Common myeloid progenitor, CD34-positive (primary cell): ENCODE measurements at regions not wholly inside any gene's neighbourhood (a gene's known extent, or its start where the extent isn't known, plus 50 kb on each side); places are given as distances from the start of the nearest gene placed in this dataset.

Source experiments
- CTCF ChIA-PET: fragments of 350-600 bp; sonication (Branson Sonifier 250); formaldehyde crosslinking; loops from one replicate; lab custom pipeline; 2021; ENCODE audit warnings: antibody characterized with exemption; lab: Charles Lee
- POLR2A ChIA-PET: fragments of 350-600 bp; sonication (Branson Sonifier 250); formaldehyde crosslinking; loops from one replicate; lab custom pipeline; 2021; ENCODE audit warnings: antibody characterized with exemption; lab: Charles Lee
- DNase-seq, 3 donors: peaks; one replicate each; pipeline versions ENCODE4 v3.0.0 to v3.0.0-alpha.2; 2013
- H3K27ac ChIP-seq, 2 experiments: 1 replicate in 1 of 2; 2 replicates in 1 of 2; pipeline ENCODE4 v1.7.0; 2013; ENCODE audit warnings: inconsistent platforms in 2 of 2, low read length in 2 of 2, mild to moderate bottlenecking in 2 of 2, low read depth in 1 of 2, moderate library complexity in 1 of 2; ENCODE audit not compliant: severe bottlenecking in 2 of 2, insufficient read depth in 1 of 2, poor library complexity in 1 of 2
- H3K27me3 ChIP-seq, 5 experiments: replicated peaks in 2 of 5; 1 replicate in 3 of 5; 2 replicates in 2 of 5; pipeline versions ENCODE4 v1.6.1 to v1.7.0; 2013; ENCODE audit warnings: low read length in 4 of 5, mild to moderate bottlenecking in 2 of 5, moderate library complexity in 2 of 5, inconsistent platforms in 1 of 5; ENCODE audit not compliant: insufficient read depth in 5 of 5, control insufficient read depth in 4 of 5
- H3K36me3 ChIP-seq, 4 experiments: 1 replicate in 2 of 4; 2 replicates in 2 of 4; pipeline versions ENCODE4 v1.6.1 to v1.7.0; 2013; ENCODE audit warnings: low read length in 3 of 4, control low read depth in 1 of 4, mild to moderate bottlenecking in 1 of 4; ENCODE audit not compliant: control insufficient read depth in 4 of 4, insufficient read depth in 4 of 4
- H3K4me1 ChIP-seq, 4 experiments: 1 replicate in 3 of 4; 2 replicates in 1 of 4; pipeline versions ENCODE4 v1.6.1 to v1.7.1; 2013; ENCODE audit warnings: low read length in 3 of 4, mild to moderate bottlenecking in 3 of 4, control low read depth in 1 of 4, inconsistent platforms in 1 of 4, moderate library complexity in 1 of 4; ENCODE audit not compliant: control insufficient read depth in 4 of 4, insufficient read depth in 4 of 4; ENCODE audit errors: control extremely low read depth in 1 of 4
- H3K4me3 ChIP-seq, 7 experiments: 1 replicate in 4 of 7; 2 replicates in 3 of 7; pipeline versions ENCODE4 v1.5.1 to v1.7.0; 2013; ENCODE audit warnings: mild to moderate bottlenecking in 7 of 7, low read length in 6 of 7, moderate library complexity in 6 of 7, inconsistent platforms in 2 of 7, low read depth in 2 of 7, control low read depth in 1 of 7; ENCODE audit not compliant: insufficient read depth in 4 of 7, control insufficient read depth in 1 of 7; ENCODE audit errors: extremely low read depth in 1 of 7
- H3K9me3 ChIP-seq, 5 experiments: 1 replicate in 4 of 5; 2 replicates in 1 of 5; pipeline versions ENCODE4 v1.6.1 to v1.7.1; 2013; ENCODE audit warnings: low read length in 4 of 5, mild to moderate bottlenecking in 2 of 5, inconsistent platforms in 1 of 5, low read depth in 1 of 5, moderate library complexity in 1 of 5; ENCODE audit not compliant: control insufficient read depth in 4 of 5, insufficient read depth in 2 of 5; ENCODE audit errors: control extremely low read depth in 1 of 5
- WGBS: methylation state at CpG from one replicate; pipeline ENCODE4 v1.1.5; 2013; ENCODE audit not compliant: insufficient coverage; 5-methylcytosine and 5-hydroxymethylcytosine counted together

DNA sequence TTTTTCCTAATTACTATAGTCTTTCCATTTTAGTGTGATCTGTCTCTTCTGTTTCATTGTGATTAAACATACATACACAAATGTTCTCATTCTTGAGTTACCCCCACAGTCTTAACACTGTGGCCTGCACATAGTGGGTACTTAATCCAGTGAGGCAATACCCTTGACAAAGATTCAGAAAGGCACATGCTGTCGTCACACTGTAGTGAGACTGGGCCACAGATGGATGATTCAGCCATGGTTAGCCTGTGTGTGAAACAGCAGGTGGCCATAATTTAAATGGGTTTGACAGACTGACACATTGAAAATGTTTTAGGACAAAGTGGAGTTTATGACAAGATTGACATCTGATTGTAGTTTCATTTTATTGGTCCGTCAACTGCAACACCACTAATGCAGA is 313.1 kb downstream of the C11orf87 start:
- Histone ChIP-seq H3K27ac (no peak overlapping the region), H3K9me3 (no peaks in the 10 kb centered on the region), H3K36me3 (no peaks in the 10 kb centered on the region), H3K4me1 (no peaks in the 10 kb centered on the region), H3K27me3 (no peaks in the 10 kb centered on the region), H3K4me3 (no peak overlapping the region)
- WGBS = 100% methylated on average over 1 of the region's 2 CpGs
- CTCF ChIA-PET = no interaction called here
- POLR2A ChIA-PET = no interaction called here
- DNase-seq = no peak

DNA sequence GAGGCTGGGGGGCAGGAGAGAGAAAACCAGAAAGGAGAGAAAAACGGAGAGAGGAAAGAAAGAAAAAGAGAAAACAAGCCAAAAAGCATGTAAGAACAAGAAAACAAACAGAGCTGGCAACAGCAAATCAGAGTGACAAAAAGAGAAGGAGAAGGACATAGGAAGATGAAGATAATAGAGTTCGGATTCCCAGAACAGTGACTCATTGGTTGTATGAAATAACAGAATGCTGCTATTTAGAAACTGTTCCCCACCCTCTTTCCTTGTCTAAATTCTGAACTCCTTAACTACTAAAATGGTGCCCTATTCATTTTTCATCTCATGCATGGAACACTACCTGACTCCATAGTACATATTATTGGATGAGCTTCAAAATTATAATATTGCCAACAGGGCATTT is 317.4 kb downstream of the C11orf87 start:
- WGBS = 100% methylated on average over 1 of the region's 2 CpGs
- POLR2A ChIA-PET = no interaction called here

DNA sequence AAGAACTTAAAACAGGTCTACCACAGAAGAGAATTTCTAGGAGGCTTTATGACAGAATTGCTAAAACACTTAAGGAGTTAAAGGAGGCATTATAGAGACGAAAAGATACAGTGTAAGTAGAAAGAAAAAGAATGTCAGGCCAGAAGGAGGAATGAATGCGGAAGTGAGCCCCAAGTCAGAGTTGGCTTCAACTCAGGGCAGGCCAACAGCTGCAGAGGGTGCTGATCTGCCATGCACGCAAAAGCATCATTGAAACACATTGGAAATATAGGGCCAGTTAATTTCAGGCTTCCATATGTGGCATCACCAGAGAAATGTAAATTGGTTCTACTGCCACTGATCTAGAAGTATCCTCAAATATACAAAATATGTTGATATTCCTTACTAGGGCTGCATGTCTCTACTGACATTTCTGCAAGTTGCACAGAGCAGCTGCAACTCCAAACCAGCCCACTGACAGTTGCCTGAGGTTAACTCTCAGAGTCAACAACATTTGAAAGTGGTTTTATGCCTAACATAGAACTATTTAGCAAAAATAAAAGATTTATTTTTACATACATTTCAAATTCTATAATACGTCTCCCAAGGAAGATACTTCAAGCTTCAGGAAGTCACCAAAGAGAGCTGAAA is 324.1 kb downstream of the C11orf87 start:
- ChIA-PET POLR2A (no interaction called here), CTCF (no interaction called here)
- Histone ChIP-seq H3K36me3 (no peaks in the 10 kb centered on the region), H3K27me3 (peaks cover 0 to 7% (median 0%) of the 10 kb centered on the region in 5 experiments), H3K27ac (no peak overlapping the region), H3K4me3 (no peak overlapping the region), H3K9me3 (no peaks in the 10 kb centered on the region), H3K4me1 (peaks cover 0 to 14% (median 0%) of the 10 kb centered on the region in 4 experiments)
- DNase-seq = no peak
- WGBS = 100% methylated on average over 2 of the region's 4 CpGs

More for the DNA sequence above, 317.4 kb downstream of the C11orf87 start:
- Histone ChIP-seq H3K4me3 (no peak overlapping the region), H3K27me3 (peaks cover 0 to 4% (median 0%) of the 10 kb centered on the region in 5 experiments), H3K9me3 (no peaks in the 10 kb centered on the region), H3K4me1 (no peaks in the 10 kb centered on the region), H3K36me3 (no peaks in the 10 kb centered on the region), H3K27ac (no peak overlapping the region)
- DNase-seq = no peak
- CTCF ChIA-PET = no interaction called here

GRCh38 chr11:109747839-109748238 is 325.8 kb downstream of the C11orf87 start:
- Histone ChIP-seq H3K27ac (no peak overlapping the region), H3K4me1 (peaks cover 0 to 20% (median 0%) of the 10 kb centered on the region in 4 experiments), H3K4me3 (no peak overlapping the region), H3K36me3 (no peaks in the 10 kb centered on the region), H3K27me3 (peaks cover 0 to 5% (median 0%) of the 10 kb centered on the region in 5 experiments), H3K9me3 (no peaks in the 10 kb centered on the region)
- peak in 2 of 3 donors; percentile 13 for DNase-seq
- CTCF ChIA-PET = no interaction called here
- POLR2A ChIA-PET = no interaction called here
- 92% methylated on average over 7 of the region's 7 CpGs for WGBS

- Histone ChIP-seq H3K36me3 (no peaks in the 10 kb centered on the region), H3K9me3 (no peaks in the 10 kb centered on the region), H3K4me3 (no peak overlapping the region), H3K4me1 (peaks cover 0 to 20% (median 0%) of the 10 kb centered on the region in 4 experiments), H3K27ac (no peak overlapping the region), H3K27me3 (peaks cover 0 to 3% (median 0%) of the 10 kb centered on the region in 5 experiments)
- POLR2A ChIA-PET = no interaction called here
- CTCF ChIA-PET = no interaction called here
- DNase-seq = no peak
- WGBS = no CpG with 5 or more reads among the region's 1 CpG
Observed at GRCh38 chr11:109749476-109749875, 327.5 kb downstream of the C11orf87 start.

DNA sequence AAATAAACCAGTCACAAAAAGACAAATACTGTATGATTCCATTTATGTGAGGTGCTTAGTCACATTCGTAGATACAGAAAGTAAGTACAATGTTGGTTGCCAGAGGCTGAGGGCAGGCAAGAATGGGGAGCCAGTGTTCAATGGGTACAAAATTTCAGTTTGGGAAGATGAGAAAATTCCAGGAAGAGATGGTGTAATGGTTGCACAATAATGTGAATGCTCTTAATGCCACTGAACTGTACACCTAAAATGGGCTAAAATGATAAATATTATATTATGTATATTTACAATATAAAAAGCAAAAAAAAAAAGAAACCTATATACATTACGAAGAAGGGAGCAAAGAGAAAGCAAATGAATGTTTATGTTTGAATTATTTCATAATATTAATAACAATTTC is 329.0 kb downstream of the C11orf87 start:
- POLR2A ChIA-PET = no interaction called here

GRCh38 chr11:109752212-109752825 is 330.3 kb downstream of the C11orf87 start:
- Histone ChIP-seq H3K4me3 (no peak overlapping the region), H3K36me3 (no peaks in the 10 kb centered on the region), H3K4me1 (peaks cover 0 to 17% (median 0%) of the 10 kb centered on the region in 4 experiments), H3K27ac (no peak overlapping the region), H3K9me3 (no peaks in the 10 kb centered on the region), H3K27me3 (peaks cover 0 to 6% (median 0%) of the 10 kb centered on the region in 5 experiments)
- ChIA-PET CTCF (no interaction called here), POLR2A (no interaction called here)
- 100% methylated on average over 1 of the region's 5 CpGs for WGBS
- DNase-seq = no peak

More for the DNA sequence above, 329.0 kb downstream of the C11orf87 start:
- Histone ChIP-seq H3K36me3 (no peaks in the 10 kb centered on the region), H3K4me3 (no peak overlapping the region), H3K9me3 (no peaks in the 10 kb centered on the region), H3K4me1 (peaks cover 0 to 20% (median 0%) of the 10 kb centered on the region in 4 experiments), H3K27ac (no peak overlapping the region), H3K27me3 (peaks cover 0 to 6% (median 0%) of the 10 kb centered on the region in 5 experiments)
- DNase-seq = no peak
- WGBS = 100% methylated on average over 1 of the region's 2 CpGs
- CTCF ChIA-PET = no interaction called here
